ENCODE measurements at regions not wholly inside any gene's neighbourhood (a gene's known extent, or its start where the extent isn't known, plus 50 kb on each side); places are given as distances from the start of the nearest gene placed in this dataset.

DNA sequence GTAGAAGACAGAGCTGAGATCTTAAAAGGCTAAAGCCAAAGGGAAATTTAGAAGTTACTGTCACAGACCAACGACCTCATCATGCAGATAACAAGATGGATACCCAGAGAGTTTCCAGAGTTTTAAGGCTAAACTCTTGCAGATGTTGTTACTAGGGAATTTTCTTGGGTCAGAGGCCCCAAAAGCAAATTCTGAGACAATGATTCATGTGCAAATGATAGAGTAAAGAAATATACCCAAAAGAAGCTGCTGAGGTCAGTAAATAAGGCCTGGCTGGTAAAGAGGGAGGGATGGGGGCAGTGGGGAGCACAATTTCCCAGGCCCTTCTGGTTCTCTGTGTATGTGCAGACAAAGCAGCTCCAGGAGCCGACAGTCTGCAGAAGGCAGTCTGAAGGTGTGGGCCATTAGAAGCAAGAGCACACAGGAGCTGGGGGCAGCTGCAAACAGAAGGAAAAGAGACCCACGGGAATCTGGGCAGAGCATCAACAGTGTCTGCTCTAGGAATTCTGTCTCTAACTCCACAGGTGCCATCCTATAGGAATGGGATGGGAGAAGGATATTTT lies 330.8 kb downstream of the TBC1D4 start:
- no peak overlapping the region for H3K4me2 ChIP-seq (ENCODE audit: insufficient read depth in 1 of 2, low read depth in 2 of 2, low read length in 2 of 2)
- no peak overlapping the region for H2BK15ac ChIP-seq (ENCODE audit: low read length)
- H3K27ac ChIP-seq (ENCODE audit: low read depth, low read length), result no peak overlapping the region
- no peak overlapping the region for H3K18ac ChIP-seq (ENCODE audit: extremely low read depth, low read length)
- no peak overlapping the region for H3K56ac ChIP-seq (replicated peaks; ENCODE audit: insufficient read length, low read depth, low read length)
- H4K91ac ChIP-seq (replicated peaks; ENCODE audit: insufficient read length, low read length), result no peak overlapping the region
- WGBS, 2 experiments (ENCODE audit: extremely low coverage in 1 of 2, insufficient coverage in 1 of 2, insufficient read length in 1 of 2, insufficient replicate concordance in 2 of 2, low coverage in 1 of 2, low lambda C conversion rate in 2 of 2, missing lambda C conversion rate in 1 of 2), result 87% methylated on average over 3 of the region's 3 CpGs; no CpG with 5 or more reads in 1 of the 2 experiments
- H3K79me1 ChIP-seq (ENCODE audit: low read depth, low read length), result no peaks in the 10 kb centered on the region
- no peaks in the 10 kb centered on the region for H3K36me3 ChIP-seq (ENCODE audit: control insufficient read depth in 2 of 4, insufficient read depth in 4 of 4, low read length in 3 of 4)
- H3K9ac ChIP-seq (replicated peaks in 1 of 4; ENCODE audit: extremely low read depth in 1 of 4, low read depth in 3 of 4, low read length in 3 of 4), result no peak overlapping the region
- H3K23me2 ChIP-seq (ENCODE audit: low read depth, low read length), result peaks cover 2% of the 10 kb centered on the region; the same call in 1 of the 2 replicates
- no peak for DNase-seq (ENCODE audit: low read depth in 1 of 2, low spot score in 2 of 2)
- no peak overlapping the region for H2BK5ac ChIP-seq (ENCODE audit: low read depth, low read length)
- no peaks in the 10 kb centered on the region for H3K27me3 ChIP-seq (replicated peaks in 1 of 4; ENCODE audit: control insufficient read depth in 3 of 4, extremely low read depth in 1 of 4, insufficient read depth in 3 of 4, low read length in 3 of 4)
- H2BK120ac ChIP-seq (replicated peaks; ENCODE audit: low read depth, low read length), result no peak overlapping the region
- H2AK5ac ChIP-seq (ENCODE audit: low read depth, low read length), result no peak overlapping the region
- POLR2A ChIA-PET (ENCODE audit: partially characterized antibody), result no interaction called here
- FAIRE-seq, result no peak
- no peaks in the 10 kb centered on the region for H4K20me1 ChIP-seq (replicated peaks in 1 of 2; ENCODE audit: control insufficient read depth in 1 of 2, insufficient read depth in 2 of 2, low read length in 2 of 2)
- no peak overlapping the region for H2BK20ac ChIP-seq (ENCODE audit: low read length)
- H4K5ac ChIP-seq (ENCODE audit: insufficient read length, low read depth, low read length), result no peak overlapping the region
- no peaks in the 10 kb centered on the region for H3K79me2 ChIP-seq (ENCODE audit: control insufficient read depth in 1 of 2, insufficient read depth in 2 of 2, low read length in 2 of 2)
- no peak overlapping the region for H4K8ac ChIP-seq (ENCODE audit: extremely low read depth, insufficient read depth, low read length)
- no peaks in the 10 kb centered on the region for H3K4me1 ChIP-seq (replicated peaks in 1 of 4; ENCODE audit: control insufficient read depth in 3 of 4, insufficient read depth in 4 of 4, low read length in 3 of 4)
- no peak overlapping the region for H2BK12ac ChIP-seq (ENCODE audit: low read depth, low read length)
- no peak overlapping the region for H2AFZ ChIP-seq (ENCODE audit: low read length)
- no peak overlapping the region for H3K4me3 ChIP-seq (ENCODE audit: extremely low read depth in 1 of 4, insufficient read depth in 2 of 4, low read depth in 3 of 4, low read length in 4 of 4)
- no peak overlapping the region for H3K14ac ChIP-seq (ENCODE audit: insufficient read length)
- CTCF ChIA-PET (ENCODE audit: partially characterized antibody), result no interaction called here
- no peak overlapping the region for H3K23ac ChIP-seq (ENCODE audit: insufficient read length)
- peaks cover 3 to 6% of the 10 kb centered on the region in 2 experiments; a peak in 2 of 4 replicates for H3K9me3 ChIP-seq (ENCODE audit: insufficient read depth in 2 of 2, low read depth in 1 of 2, low read length in 1 of 2)
- no peak overlapping the region for H3K4ac ChIP-seq (replicated peaks; ENCODE audit: insufficient read length, low read depth, low read length)
- TF ChIP-seq GABPA (IDR thresholded peaks at IDR 0.05; ENCODE audit: borderline replicate concordance, insufficient read depth, low read length) (no peak), SP2 (IDR thresholded peaks at IDR 0.05; ENCODE audit: low read length) (no peak), FOSL1 (IDR thresholded peaks at IDR 0.05; ENCODE audit: insufficient read depth, low read depth, low read length) (no peak), POLR2A (IDR thresholded peaks at IDR 0.05; ENCODE audit: control extremely low read depth in 1 of 2, low read depth in 2 of 2, low read length in 2 of 2) (no peak), HDAC2 (IDR thresholded peaks at IDR 0.05; ENCODE audit: borderline replicate concordance in 1 of 2, low read depth in 2 of 2, low read length in 2 of 2) (no peak), SIX5 (IDR thresholded peaks at IDR 0.05; ENCODE audit: low read depth, low read length) (no peak), TBP (IDR thresholded peaks at IDR 0.05; ENCODE audit: low read depth, low read length) (no peak), ASH2L (IDR thresholded peaks at IDR 0.05; ENCODE audit: low read length) (no peak), NANOG (IDR thresholded peaks at IDR 0.05; ENCODE audit: insufficient read depth, low read depth, low read length, poor library complexity, severe bottlenecking) (no peak), SAP30 (IDR thresholded peaks at IDR 0.05; ENCODE audit: insufficient read depth, insufficient replicate concordance, low read length) (no peak), NRF1 (IDR thresholded peaks at IDR 0.05; ENCODE audit: low read depth, low read length) (no peak), HDAC6 (IDR thresholded peaks at IDR 0.05; ENCODE audit: low read depth, low read length) (no peak), MAFK (IDR thresholded peaks at IDR 0.05; ENCODE audit: low read depth, low read length) (no peak), KDM4A (IDR thresholded peaks at IDR 0.05; ENCODE audit: low read depth, low read length, severe bottlenecking) (no peak), SIRT6 (IDR thresholded peaks at IDR 0.05; ENCODE audit: low read length) (no peak)
